OCI-LY1 (cell line): ENCODE measurements at regions not wholly inside any gene's neighbourhood (a gene's known extent, or its start where the extent isn't known, plus 50 kb on each side); places are given as distances from the start of the nearest gene placed in this dataset.
"Not testable (repeated sequence)": the region's sequence is repeated elsewhere in the genome, so short reads cannot be mapped to it uniquely, and the experiment has no call there.

Source experiments
- H2AFZ ChIP-seq: fragments of 200-600 bp; sonication (generic), shearing (Covaris generic); 2 replicates; pipeline ENCODE4 v1.6.0; 2014; ENCODE audit warnings: antibody characterized with exemption, mild to moderate bottlenecking, low read length
- H3F3A ChIP-seq: fragments of 200-600 bp; sonication (generic), shearing (Covaris generic); 2 replicates; pipeline ENCODE4 v1.6.0; 2014; ENCODE audit warnings: mild to moderate bottlenecking, antibody characterized with exemption, low read length, moderate library complexity; ENCODE audit not compliant: insufficient read depth
- H3K27ac ChIP-seq: fragments of 200-600 bp; sonication (generic); 2 replicates; pipeline ENCODE4 v1.5.1; 2014; ENCODE audit warnings: low read length, mixed run types, mild to moderate bottlenecking, low read depth; ENCODE audit not compliant: poor library complexity, severe bottlenecking
- H3K27me3 ChIP-seq: fragments of 200-600 bp; sonication (generic); 2 replicates; pipeline ENCODE4 v1.6.0; 2014; ENCODE audit warnings: antibody characterized with exemption, mild to moderate bottlenecking, low read length, moderate library complexity; ENCODE audit not compliant: insufficient read depth
- H3K36me3 ChIP-seq: fragments of 200-600 bp; sonication (generic); 2 replicates; pipeline ENCODE4 v1.6.1; 2014; ENCODE audit warnings: mild to moderate bottlenecking, antibody characterized with exemption, low read length, moderate library complexity, mixed read lengths; ENCODE audit not compliant: insufficient read depth
- H3K4me1 ChIP-seq: fragments of 200-600 bp; sonication (generic); 2 replicates; pipeline ENCODE4 v1.5.1; 2014; ENCODE audit warnings: mild to moderate bottlenecking, low read length, moderate library complexity; ENCODE audit not compliant: insufficient read depth, severe bottlenecking
- H3K4me2 ChIP-seq: fragments of 200-600 bp; sonication (generic), shearing (Covaris generic); 2 replicates; pipeline ENCODE4 v1.6.1; 2014; ENCODE audit warnings: low read length
- H3K4me3 ChIP-seq: fragments of 200-600 bp; sonication (generic); 2 replicates; pipeline ENCODE4 v1.5.1; 2014; ENCODE audit warnings: low read length, low read depth, mild to moderate bottlenecking, mixed read lengths; ENCODE audit not compliant: poor library complexity, severe bottlenecking
- H3K79me2 ChIP-seq: fragments of 200-600 bp; shearing (Covaris generic); 2 replicates; pipeline ENCODE4 v1.6.1; 2016; ENCODE audit warnings: mixed run types, low read length, mixed read lengths; ENCODE audit not compliant: insufficient read depth
- H3K9ac ChIP-seq: fragments of 200-600 bp; sonication (generic), shearing (Covaris generic); 2 replicates; pipeline ENCODE4 v1.6.1; 2014; ENCODE audit warnings: mild to moderate bottlenecking, low read length, mixed read lengths
- H3K9me2 ChIP-seq: fragments of 200-600 bp; sonication (generic), shearing (Covaris generic); 2 replicates; pipeline ENCODE4 v1.6.1; 2014; ENCODE audit warnings: low read depth, mild to moderate bottlenecking, low read length, mixed read lengths
- H3K9me3 ChIP-seq: fragments of 200-600 bp; shearing (Covaris generic); 2 replicates; pipeline ENCODE4 v1.6.1; 2014; ENCODE audit warnings: low read length, mixed read lengths
- H4K20me1 ChIP-seq: fragments of 200-600 bp; sonication (generic), shearing (Covaris generic); 2 replicates; pipeline ENCODE4 v1.6.0; 2016; ENCODE audit warnings: mild to moderate bottlenecking, low read length; ENCODE audit not compliant: insufficient read depth
- EZH2 ChIP-seq: fragments of 200-600 bp; sonication (generic), shearing (Covaris generic); IDR thresholded peaks from 2 replicates; pipeline ENCODE4 v1.8.0; 2017; ENCODE audit warnings: borderline replicate concordance, mixed run types, mild to moderate bottlenecking, antibody characterized with exemption, low read length, moderate library complexity, mixed read lengths
- TF ChIP-seq, protein P1 (sequence below): fragments of 200-600 bp; sonication (generic), shearing (Covaris generic); IDR thresholded peaks from 2 replicates; pipeline ENCODE4 v1.5.1; 2017; ENCODE audit warnings: mild to moderate bottlenecking, antibody characterized with exemption, low read length, moderate library complexity, mixed read lengths

DNA sequence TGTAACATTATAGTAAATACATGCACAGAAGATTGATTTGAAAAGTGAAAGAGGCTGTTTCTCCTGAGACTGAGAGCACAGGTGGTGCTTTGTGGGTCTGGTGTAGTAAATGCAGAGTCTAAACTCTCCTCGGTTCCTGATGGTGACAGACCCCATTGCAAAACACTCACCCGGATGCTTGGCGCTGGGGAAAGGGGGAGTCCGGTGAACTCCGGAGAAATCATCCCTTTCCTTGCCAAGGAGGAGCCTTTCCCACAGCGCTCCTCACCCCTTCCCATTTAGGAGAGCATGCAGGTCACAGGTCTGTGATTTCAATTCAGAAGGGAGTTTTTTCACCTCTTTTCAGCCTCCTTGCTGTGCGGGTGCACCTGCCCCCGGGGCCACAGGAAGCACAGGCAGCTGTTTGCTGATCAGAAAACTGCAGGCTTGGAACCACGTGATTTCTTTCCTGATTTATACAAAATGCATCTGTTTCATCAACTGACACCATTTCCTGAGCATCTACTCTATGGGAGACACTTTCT is 75.6 kb upstream of the LYZL2 start:
- H3K27me3 ChIP-seq, result no peaks in the 10 kb centered on the region
- H3K9me3 ChIP-seq, result no peaks in the 10 kb centered on the region
- no peak for TF ChIP-seq EZH2
- TF ChIP-seq, protein P1, sequence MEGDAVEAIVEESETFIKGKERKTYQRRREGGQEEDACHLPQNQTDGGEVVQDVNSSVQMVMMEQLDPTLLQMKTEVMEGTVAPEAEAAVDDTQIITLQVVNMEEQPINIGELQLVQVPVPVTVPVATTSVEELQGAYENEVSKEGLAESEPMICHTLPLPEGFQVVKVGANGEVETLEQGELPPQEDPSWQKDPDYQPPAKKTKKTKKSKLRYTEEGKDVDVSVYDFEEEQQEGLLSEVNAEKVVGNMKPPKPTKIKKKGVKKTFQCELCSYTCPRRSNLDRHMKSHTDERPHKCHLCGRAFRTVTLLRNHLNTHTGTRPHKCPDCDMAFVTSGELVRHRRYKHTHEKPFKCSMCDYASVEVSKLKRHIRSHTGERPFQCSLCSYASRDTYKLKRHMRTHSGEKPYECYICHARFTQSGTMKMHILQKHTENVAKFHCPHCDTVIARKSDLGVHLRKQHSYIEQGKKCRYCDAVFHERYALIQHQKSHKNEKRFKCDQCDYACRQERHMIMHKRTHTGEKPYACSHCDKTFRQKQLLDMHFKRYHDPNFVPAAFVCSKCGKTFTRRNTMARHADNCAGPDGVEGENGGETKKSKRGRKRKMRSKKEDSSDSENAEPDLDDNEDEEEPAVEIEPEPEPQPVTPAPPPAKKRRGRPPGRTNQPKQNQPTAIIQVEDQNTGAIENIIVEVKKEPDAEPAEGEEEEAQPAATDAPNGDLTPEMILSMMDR, result no peak
- no peaks in the 10 kb centered on the region for H3K9me2 ChIP-seq
- H3F3A ChIP-seq, result no peaks in the 10 kb centered on the region; the same call in 1 of the 2 replicates
- no peaks in the 10 kb centered on the region for H3K79me2 ChIP-seq
- peak overlapping the region; percentile 99 for H3K27ac ChIP-seq
- no peak overlapping the region; the same call in 1 of the 2 replicates for H2AFZ ChIP-seq
- peaks cover 65% of the 10 kb centered on the region for H3K4me1 ChIP-seq
- peak overlapping the region; percentile 84 for H3K4me2 ChIP-seq
- H3K36me3 ChIP-seq, result no peaks in the 10 kb centered on the region
- peak overlapping the region; percentile 75 for H3K9ac ChIP-seq
- peak overlapping the region; percentile 59 for H3K4me3 ChIP-seq
- no peaks in the 10 kb centered on the region for H4K20me1 ChIP-seq

DNA sequence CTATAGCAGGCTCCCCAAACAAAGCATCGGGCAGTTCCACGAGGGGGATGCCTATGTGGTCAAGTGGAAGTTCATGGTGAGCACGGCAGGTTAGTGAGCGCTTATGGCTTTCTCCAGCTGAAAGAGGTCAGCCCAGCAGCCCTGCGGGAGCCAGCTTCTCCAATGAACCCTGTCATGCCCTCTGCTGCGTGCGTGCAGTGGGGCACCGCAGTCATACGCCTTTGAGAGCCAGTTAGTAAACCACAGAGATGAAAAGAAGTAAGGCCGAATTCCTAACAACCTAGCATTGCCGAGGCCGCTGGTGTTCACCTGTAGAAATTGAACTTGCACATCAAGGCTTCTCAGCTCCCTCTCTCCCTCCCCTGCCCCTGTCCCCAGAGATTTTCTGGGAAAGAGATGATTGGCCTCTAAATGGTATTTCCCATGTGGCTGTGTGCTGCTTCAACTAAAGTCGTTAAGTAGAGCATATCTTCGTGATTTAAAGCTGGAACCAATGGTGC is 75.1 kb upstream of the LYZL2 start:
- H3K9me2 ChIP-seq, H3K27me3 ChIP-seq, H3F3A ChIP-seq, H3K79me2 ChIP-seq, H3K9me3 ChIP-seq, H4K20me1 ChIP-seq, H3K36me3 ChIP-seq, H2AFZ ChIP-seq: not testable (repeated sequence)
- Histone ChIP-seq H3K9ac (peak overlapping the region; percentile 75), H3K4me1 (peaks cover 65% of the 10 kb centered on the region), H3K27ac (peak overlapping the region; percentile 99), H3K4me3 (peak overlapping the region; percentile 59), H3K4me2 (peak overlapping the region; percentile 84)

DNA sequence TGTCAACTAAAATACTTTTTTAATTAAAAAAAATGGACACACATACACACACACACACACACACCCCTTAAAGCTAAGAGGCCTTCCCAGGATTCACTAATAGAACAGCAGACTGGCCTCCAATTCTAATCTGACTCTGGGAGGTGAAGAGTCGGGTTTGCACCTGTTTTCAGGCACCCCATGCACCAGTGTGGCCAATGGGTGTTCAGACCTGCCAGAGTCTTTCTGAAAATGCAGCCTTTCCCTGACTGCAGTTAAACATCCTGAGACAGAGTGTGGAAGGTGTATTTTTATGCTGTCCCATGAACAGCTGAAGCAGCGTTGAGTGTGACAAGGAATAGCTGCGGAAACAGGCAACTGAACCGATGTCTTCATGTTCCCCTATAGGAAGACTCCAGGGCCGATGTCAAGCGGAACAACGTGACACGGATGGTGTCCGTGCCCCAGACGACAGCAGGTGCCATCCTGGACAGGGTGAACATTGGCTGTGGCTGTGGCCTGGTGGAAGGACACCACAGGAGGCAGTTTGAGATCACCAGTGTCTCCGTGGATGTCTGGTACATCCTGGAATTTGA is 74.6 kb upstream of the LYZL2 start:
- H3K4me2 ChIP-seq, result peak overlapping the region; percentile 84

DNA sequence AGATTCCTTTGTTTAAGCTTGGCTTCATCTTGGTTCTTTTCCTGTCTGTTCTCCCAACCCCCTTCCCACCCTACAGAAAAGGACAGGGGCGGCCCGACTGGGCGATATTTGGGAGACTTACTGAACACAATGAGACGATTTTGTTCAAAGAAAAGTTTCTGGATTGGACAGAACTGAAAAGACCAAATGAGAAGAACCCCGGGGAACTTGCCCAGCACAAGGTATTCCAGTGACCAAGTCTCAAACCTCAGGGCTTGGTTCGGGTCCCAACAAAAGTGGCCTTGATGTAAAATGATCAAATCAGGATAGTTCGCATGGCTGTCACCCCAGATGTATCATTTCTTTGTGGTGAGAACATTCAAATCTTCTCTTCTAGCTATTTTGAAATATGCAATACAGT is 73.9 kb upstream of the LYZL2 start:
- H3K27ac ChIP-seq, result peak overlapping the region; percentile 99
- peak overlapping the region; percentile 59 for H3K4me3 ChIP-seq
- peak overlapping the region; percentile 84 for H3K4me2 ChIP-seq

More for the DNA sequence above, 74.6 kb upstream of the LYZL2 start:
- Histone ChIP-seq H3K36me3 (no peaks in the 10 kb centered on the region), H3K9me2 (no peaks in the 10 kb centered on the region), H3K4me1 (peaks cover 65% of the 10 kb centered on the region), H4K20me1 (no peaks in the 10 kb centered on the region), H3K79me2 (no peaks in the 10 kb centered on the region), H2AFZ (no peak overlapping the region), H3K27me3 (no peaks in the 10 kb centered on the region), H3K9me3 (no peaks in the 10 kb centered on the region), H3K27ac (peak overlapping the region; percentile 99), H3F3A (no peaks in the 10 kb centered on the region; the same call in 1 of the 2 replicates), H3K9ac (peak overlapping the region; percentile 75), H3K4me3 (peak overlapping the region; percentile 59)
- TF ChIP-seq EZH2, result no peak
- TF ChIP-seq, protein P1, result no peak

More for the DNA sequence above, 73.9 kb upstream of the LYZL2 start:
- not testable (repeated sequence) for H3F3A ChIP-seq, H4K20me1 ChIP-seq, H3K79me2 ChIP-seq, H3K9me3 ChIP-seq, H2AFZ ChIP-seq, H3K36me3 ChIP-seq, H3K27me3 ChIP-seq, H3K9me2 ChIP-seq
- peaks cover 65% of the 10 kb centered on the region for H3K4me1 ChIP-seq
- peak overlapping the region; percentile 75 for H3K9ac ChIP-seq
